Bronchial epithelial cell (primary cell): ENCODE measurements at regions not wholly inside any gene's neighbourhood (a gene's known extent, or its start where the extent isn't known, plus 50 kb on each side); places are given as distances from the start of the nearest gene placed in this dataset.

Experiments used
- DNase-seq: peaks from one replicate; pipeline ENCODE4 v3.0.0-alpha.2; 2010; ENCODE audit warnings: low read depth
- FAIRE-seq: peaks from 2 replicates; lab custom pipeline; 2011; peaks lifted over from hg19 to GRCh38; lab: Jason Lieb, UNC
- H3K27me3 ChIP-seq: 2 replicates; pipeline ENCODE4 v1.5.1; 2011; ENCODE audit warnings: low read length; ENCODE audit not compliant: control insufficient read depth, insufficient read depth
- H3K36me3 ChIP-seq: 2 replicates; pipeline ENCODE4 v1.5.1; 2011; ENCODE audit warnings: low read length; ENCODE audit not compliant: control insufficient read depth, insufficient read depth
- H3K4me3 ChIP-seq: 2 replicates; pipeline ENCODE4 v1.5.1; 2011; ENCODE audit warnings: mild to moderate bottlenecking, low read depth, low read length, control low read depth
- CTCF ChIP-seq: IDR thresholded peaks from 2 replicates; pipeline ENCODE4 v1.5.1; 2011; ENCODE audit warnings: mild to moderate bottlenecking, moderate library complexity, low read length, control low read depth, inconsistent platforms; ENCODE audit not compliant: insufficient read depth, severe bottlenecking

GRCh38 chr10:78302739-78302988 lies 269.0 kb downstream of the RPS24 start:
- H3K4me3 ChIP-seq = peak overlapping the region; percentile 65
- DNase-seq = no peak
- no peak for FAIRE-seq
- H3K36me3 ChIP-seq = no peaks in the 10 kb centered on the region
- no peak for TF ChIP-seq CTCF
- peaks cover 6% of the 10 kb centered on the region for H3K27me3 ChIP-seq

GRCh38 chr10:78302989-78303854 lies 269.6 kb downstream of the RPS24 start:
- FAIRE-seq (no peak), DNase-seq (peak; percentile 66)
- Histone ChIP-seq H3K27me3 (peaks cover 6% of the 10 kb centered on the region), H3K4me3 (peak overlapping the region; percentile 65), H3K36me3 (no peaks in the 10 kb centered on the region)
- peak; percentile 85 for TF ChIP-seq CTCF

- FAIRE-seq (no peak), DNase-seq (no peak)
- H3K27me3 ChIP-seq = peaks cover 6% of the 10 kb centered on the region
- no peaks in the 10 kb centered on the region for H3K36me3 ChIP-seq
- no peak for TF ChIP-seq CTCF
- no peak overlapping the region for H3K4me3 ChIP-seq
These were observed 270.7 kb downstream of the RPS24 start for GRCh38 chr10:78304091-78305045.

- DNase-seq (no peak), FAIRE-seq (no peak)
- TF ChIP-seq CTCF = no peak
- H3K27me3 ChIP-seq = peaks cover 6% of the 10 kb centered on the region
- H3K36me3 ChIP-seq = no peaks in the 10 kb centered on the region
- no peak overlapping the region for H3K4me3 ChIP-seq
These were observed 271.6 kb downstream of the RPS24 start for GRCh38 chr10:78305311-78305710.

GRCh38 chr10:78306358-78306757 lies 272.7 kb downstream of the RPS24 start:
- FAIRE-seq (no peak), DNase-seq (no peak)
- Histone ChIP-seq H3K4me3 (no peak overlapping the region), H3K36me3 (no peaks in the 10 kb centered on the region), H3K27me3 (peaks cover 6% of the 10 kb centered on the region)
- no peak for TF ChIP-seq CTCF
